GM19035 (cell line): ENCODE measurements at regions not wholly inside any gene's neighbourhood (a gene's known extent, or its start where the extent isn't known, plus 50 kb on each side); places are given as distances from the start of the nearest gene placed in this dataset.

Experiments used
- ATAC-seq: cut with Tn5 transposase; IDR thresholded peaks from one replicate; pipeline ENCODE4 v1.9.1; 2021; ENCODE audit not compliant: unreplicated experiment

GRCh38 chr6:23002044-23002619, 432.8 kb downstream of the HDGFL1 start:
- no peak for ATAC-seq

GRCh38 chr6:23003671-23004467, 434.5 kb downstream of the HDGFL1 start:
- no peak for ATAC-seq

GRCh38 chr6:23006656-23007055, 437.3 kb downstream of the HDGFL1 start:
- ATAC-seq = no peak

GRCh38 chr6:23011615-23012014, 442.2 kb downstream of the HDGFL1 start:
- no peak for ATAC-seq

GRCh38 chr6:23013776-23014175, 444.4 kb downstream of the HDGFL1 start:
- ATAC-seq = no peak

GRCh38 chr6:23016696-23017095, 447.3 kb downstream of the HDGFL1 start:
- no peak for ATAC-seq

- ATAC-seq = no peak
Observed at GRCh38 chr6:23021487-23021886, 452.1 kb downstream of the HDGFL1 start.

GRCh38 chr6:23027281-23027680, 457.9 kb downstream of the HDGFL1 start:
- no peak for ATAC-seq

GRCh38 chr6:23031986-23032385, 462.6 kb downstream of the HDGFL1 start:
- no peak for ATAC-seq

- ATAC-seq = no peak
Observed at GRCh38 chr6:23034926-23035325, 465.6 kb downstream of the HDGFL1 start.

GRCh38 chr6:23036406-23036983, 467.1 kb downstream of the HDGFL1 start:
- no peak for ATAC-seq

GRCh38 chr6:23040899-23041298, 471.5 kb downstream of the HDGFL1 start:
- ATAC-seq = no peak

GRCh38 chr6:23045280-23045679, 475.9 kb downstream of the HDGFL1 start:
- no peak for ATAC-seq

- no peak for ATAC-seq
Observed at GRCh38 chr6:23055523-23055922, 486.2 kb downstream of the HDGFL1 start.

- ATAC-seq = no peak
Observed at GRCh38 chr6:23073821-23074220, 504.5 kb downstream of the HDGFL1 start.

- no peak for ATAC-seq
Observed at GRCh38 chr6:23077772-23078171, 508.4 kb downstream of the HDGFL1 start.

- no peak for ATAC-seq
Observed at GRCh38 chr6:23081701-23082100, 512.3 kb downstream of the HDGFL1 start.

GRCh38 chr6:23086100-23086499, 516.7 kb downstream of the HDGFL1 start:
- ATAC-seq = no peak

GRCh38 chr6:23087471-23087870, 518.1 kb downstream of the HDGFL1 start:
- no peak for ATAC-seq

- no peak for ATAC-seq
Observed at GRCh38 chr6:23088761-23089160, 519.4 kb downstream of the HDGFL1 start.

GRCh38 chr6:23089981-23090380, 520.6 kb downstream of the HDGFL1 start:
- no peak for ATAC-seq

GRCh38 chr6:23091795-23092194, 522.4 kb downstream of the HDGFL1 start:
- no peak for ATAC-seq
